GM23338 (cell line): ENCODE measurements at regions not wholly inside any gene's neighbourhood (a gene's known extent, or its start where the extent isn't known, plus 50 kb on each side); places are given as distances from the start of the nearest gene placed in this dataset.

Experiments
- ATAC-seq: fragments of 200-7000 bp; cut with Tn5 transposase; 3 replicates; pipeline ENCODE4 v1.9.1; 2020
- DNase-seq: peaks from one replicate; pipeline ENCODE4 v3.0.0-alpha.2; 2015; ENCODE audit warnings: low spot score
- H2AFZ ChIP-seq: fragments of 200-600 bp; sonication (generic); 2 replicates; pipeline ENCODE4 v1.8.0; 2016; ENCODE audit warnings: antibody characterized with exemption, mild to moderate bottlenecking, moderate library complexity
- H3F3A ChIP-seq: fragments of 200-600 bp; sonication (generic); replicated peaks from 2 replicates; pipeline ENCODE4 v1.8.0; 2017; ENCODE audit warnings: antibody characterized with exemption, mixed run types, low read depth
- H3K27ac ChIP-seq: fragments of 200-600 bp; sonication (generic); 2 replicates; pipeline ENCODE4 v1.6.1; 2016; ENCODE audit warnings: low read depth
- H3K27me3 ChIP-seq: fragments of 200-600 bp; sonication (generic); 2 replicates; pipeline ENCODE4 v1.8.0; 2016; ENCODE audit warnings: mild to moderate bottlenecking, mixed run types, moderate library complexity; ENCODE audit not compliant: insufficient read depth
- H3K36me3 ChIP-seq: fragments of 200-600 bp; sonication (generic); 2 replicates; pipeline ENCODE4 v1.8.0; 2016; ENCODE audit warnings: mild to moderate bottlenecking; ENCODE audit not compliant: insufficient read depth
- H3K4me1 ChIP-seq: fragments of 200-600 bp; sonication (generic); 2 replicates; pipeline ENCODE4 v1.8.0; 2016; ENCODE audit warnings: mild to moderate bottlenecking, moderate library complexity; ENCODE audit not compliant: insufficient read depth
- H3K4me2 ChIP-seq: fragments of 200-600 bp; sonication (generic); 2 replicates; pipeline ENCODE4 v1.7.1; 2017; ENCODE audit warnings: mixed run types
- H3K4me3 ChIP-seq: fragments of 200-600 bp; sonication (generic); 2 replicates; pipeline ENCODE4 v1.6.1; 2016; ENCODE audit warnings: mixed run types
- H3K79me2 ChIP-seq: fragments of 200-600 bp; sonication (generic); replicated peaks from 2 replicates; pipeline ENCODE4 v1.8.0; 2017; ENCODE audit warnings: mild to moderate bottlenecking; ENCODE audit not compliant: insufficient read depth
- H3K9me2 ChIP-seq: fragments of 200-600 bp; sonication (generic); 2 replicates; pipeline ENCODE4 v1.8.0; 2017; ENCODE audit not compliant: insufficient read depth
- H4K20me1 ChIP-seq: fragments of 200-600 bp; sonication (generic); replicated peaks from 2 replicates; pipeline ENCODE4 v1.8.0; 2017; ENCODE audit warnings: mild to moderate bottlenecking; ENCODE audit not compliant: insufficient read depth
- H3K27ac Mint-ChIP-seq: 2 replicates; pipeline ENCODE4 v1.8.0; 2020; ENCODE audit warnings: inconsistent platforms, mild to moderate bottlenecking, moderate library complexity, mixed read lengths
- H3K27me3 Mint-ChIP-seq: 3 replicates; pipeline ENCODE4 v1.8.0; 2022; ENCODE audit warnings: low read depth, mild to moderate bottlenecking, moderate library complexity, mixed read lengths, inconsistent platforms; ENCODE audit not compliant: insufficient read depth, poor library complexity
- H3K36me3 Mint-ChIP-seq: 3 replicates; pipeline ENCODE4 v1.8.0; 2021; ENCODE audit warnings: low read depth, mild to moderate bottlenecking, inconsistent platforms, moderate library complexity, mixed read lengths
- H3K4me1 Mint-ChIP-seq: 3 replicates; pipeline ENCODE4 v1.8.0; 2020; ENCODE audit warnings: mild to moderate bottlenecking, inconsistent platforms, mixed read lengths
- H3K4me3 Mint-ChIP-seq: 3 replicates; pipeline ENCODE4 v1.8.0; 2021; ENCODE audit warnings: moderate library complexity, mild to moderate bottlenecking, inconsistent platforms, mixed read lengths
- H3K9me3 Mint-ChIP-seq: 3 replicates; pipeline ENCODE4 v1.8.0; 2020; ENCODE audit warnings: moderate library complexity, mild to moderate bottlenecking, inconsistent platforms, mixed read lengths
- CREB1 ChIP-seq: fragments of 250-450 bp; sonication (Bioruptor Pico); IDR thresholded peaks from 2 replicates; pipeline ENCODE4 v1.5.0; 2020; ENCODE audit warnings: low read depth, mild to moderate bottlenecking, moderate library complexity
- ETS1 ChIP-seq: IDR thresholded peaks from 2 replicates; pipeline ENCODE4 v1.6.1; 2016; ENCODE audit warnings: antibody characterized with exemption
- EZH2 ChIP-seq: fragments of 200-600 bp; sonication (generic); IDR thresholded peaks from one replicate; pipeline ENCODE4 v1.8.0; 2017; ENCODE audit warnings: antibody characterized with exemption, mild to moderate bottlenecking, low read depth; ENCODE audit not compliant: unreplicated experiment
- EZH2phosphoT487 ChIP-seq: fragments of 200-600 bp; sonication (generic); IDR thresholded peaks from one replicate; pipeline ENCODE4 v1.8.1; 2018; ENCODE audit warnings: antibody characterized with exemption; ENCODE audit not compliant: unreplicated experiment
- JUNB ChIP-seq: IDR thresholded peaks from one replicate; pipeline ENCODE4 v1.6.1; 2016; ENCODE audit warnings: antibody characterized with exemption; ENCODE audit not compliant: unreplicated experiment
- POLR2AphosphoS5 ChIP-seq: IDR thresholded peaks from 2 replicates; pipeline ENCODE4 v1.6.1; 2016; ENCODE audit warnings: antibody characterized with exemption, low read depth
- REST ChIP-seq: IDR thresholded peaks from one replicate; pipeline ENCODE4 v1.6.1; 2018; ENCODE audit warnings: antibody characterized with exemption; ENCODE audit not compliant: unreplicated experiment
- STAT1 ChIP-seq: IDR thresholded peaks from one replicate; pipeline ENCODE4 v1.6.1; 2016; ENCODE audit warnings: antibody characterized with exemption; ENCODE audit not compliant: unreplicated experiment
- ZNF114 ChIP-seq: fragments of 250-450 bp; sonication (Bioruptor Pico); IDR thresholded peaks from 2 replicates; pipeline ENCODE4 v1.5.0; 2020; ENCODE audit warnings: mild to moderate bottlenecking, moderate library complexity
- ZNF331 ChIP-seq: fragments of 250-450 bp; sonication (Bioruptor Pico); IDR thresholded peaks from 2 replicates; pipeline ENCODE4 v1.5.0; 2020; ENCODE audit warnings: low read depth, mild to moderate bottlenecking, moderate library complexity
- ZNF462 ChIP-seq: fragments of 250-450 bp; sonication (Bioruptor Pico); IDR thresholded peaks from 2 replicates; pipeline ENCODE4 v1.5.0; 2020; ENCODE audit warnings: mild to moderate bottlenecking, moderate library complexity

- Histone ChIP-seq H3K27ac (no peak overlapping the region), H4K20me1 (no peaks in the 10 kb centered on the region), H3K27me3 (no peaks in the 10 kb centered on the region), H3K4me2 (peak overlapping the region; percentile 66; the same call in 1 of the 2 replicates), H3K9me2 (no peaks in the 10 kb centered on the region), H3F3A (no peaks in the 10 kb centered on the region), H2AFZ (peak overlapping the region; percentile 84), H3K79me2 (no peaks in the 10 kb centered on the region), H3K4me1 (peaks cover 16% of the 10 kb centered on the region), H3K36me3 (no peaks in the 10 kb centered on the region), H3K4me3 (no peak overlapping the region)
- DNase-seq, result no peak
- Mint-ChIP-seq H3K27ac (no peak overlapping the region), H3K9me3 (no peaks in the 10 kb centered on the region), H3K36me3 (no peaks in the 10 kb centered on the region), H3K27me3 (peaks cover 5% of the 10 kb centered on the region), H3K4me3 (no peak overlapping the region), H3K4me1 (peaks cover 28% of the 10 kb centered on the region)
- no peak for ATAC-seq
- no peak for TF ChIP-seq POLR2AphosphoS5
- no peak for TF ChIP-seq STAT1
- TF ChIP-seq CREB1 (CRISPR knock-in tag), result no peak
- TF ChIP-seq ZNF331 (CRISPR knock-in tag), result no peak
- no peak for TF ChIP-seq ZNF462
- TF ChIP-seq JUNB, result no peak
- no peak for TF ChIP-seq EZH2phosphoT487
- TF ChIP-seq REST, result no peak
- no peak for TF ChIP-seq ZNF114
- no peak for TF ChIP-seq ETS1
- TF ChIP-seq EZH2, result no peak
Observed at GRCh38 chr18:76589316-76589715, 94.3 kb upstream of the ZNF516 start.
